RWPE2 (cell line): ENCODE measurements at regions not wholly inside any gene's neighbourhood (a gene's known extent, or its start where the extent isn't known, plus 50 kb on each side); places are given as distances from the start of the nearest gene placed in this dataset.

Experiments
- ATAC-seq: fragments of 200-7000 bp; cut with Tn5 transposase; 3 replicates; pipeline ENCODE4 v1.9.1; 2021; ENCODE audit warnings: low read depth
- DNase-seq: peaks from one replicate; pipeline ENCODE4 v3.0.0-alpha.2; 2020; ENCODE audit warnings: low spot score
- H3K27ac ChIP-seq: fragments of 450-650 bp; 2 replicates; pipeline ENCODE4 v1.5.1; 2017; ENCODE audit warnings: mild to moderate bottlenecking; ENCODE audit not compliant: poor library complexity, severe bottlenecking
- H3K27me3 ChIP-seq: fragments of 250-450 bp; sonication (Bioruptor Pico); 2 replicates; pipeline ENCODE4 v1.5.1; 2021; ENCODE audit warnings: mild to moderate bottlenecking, moderate library complexity; ENCODE audit not compliant: insufficient read depth, poor library complexity, severe bottlenecking
- H3K36me3 ChIP-seq: fragments of 250-450 bp; sonication (Bioruptor Pico); 2 replicates; pipeline ENCODE4 v1.5.1; 2020; ENCODE audit warnings: low read depth, mild to moderate bottlenecking, moderate library complexity
- H3K4me1 ChIP-seq: fragments of 250-450 bp; sonication (Bioruptor Pico); 2 replicates; pipeline ENCODE4 v1.5.1; 2021; ENCODE audit warnings: mild to moderate bottlenecking, moderate library complexity; ENCODE audit not compliant: insufficient read depth, poor library complexity, severe bottlenecking
- H3K4me3 ChIP-seq: fragments of 250-450 bp; sonication (Bioruptor Pico); 2 replicates; pipeline ENCODE4 v1.5.1; 2021; ENCODE audit warnings: mild to moderate bottlenecking, moderate library complexity; ENCODE audit not compliant: severe bottlenecking
- H3K9me3 ChIP-seq: fragments of 250-450 bp; sonication (Bioruptor Pico); 2 replicates; pipeline ENCODE4 v1.5.1; 2021; ENCODE audit warnings: mild to moderate bottlenecking, moderate library complexity; ENCODE audit not compliant: severe bottlenecking
- TF ChIP-seq, protein P1 (sequence below): fragments of 450-650 bp; IDR thresholded peaks from one replicate; pipeline ENCODE4 v1.5.1; 2017; ENCODE audit warnings: mild to moderate bottlenecking, moderate library complexity; ENCODE audit not compliant: poor library complexity, severe bottlenecking

DNA sequence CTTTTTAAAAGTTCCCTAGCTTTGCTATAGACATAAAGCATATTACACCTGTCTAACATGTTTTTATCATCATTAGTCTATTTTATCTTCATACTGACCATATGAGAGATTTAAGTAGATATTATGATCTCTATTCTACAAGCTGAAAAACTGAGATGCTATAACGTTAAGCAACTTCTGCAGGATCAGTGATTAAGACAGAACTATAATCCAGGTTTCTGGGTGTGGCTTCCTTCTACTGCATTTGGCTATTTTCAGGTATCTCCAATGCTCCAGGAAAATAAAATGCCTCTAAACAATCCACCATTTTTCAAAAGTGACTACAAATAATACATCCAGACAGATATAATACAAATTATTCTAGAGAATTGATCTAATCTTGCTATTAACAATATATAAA lies 53.4 kb downstream of the RGS2 start:
- no peak for DNase-seq

DNA sequence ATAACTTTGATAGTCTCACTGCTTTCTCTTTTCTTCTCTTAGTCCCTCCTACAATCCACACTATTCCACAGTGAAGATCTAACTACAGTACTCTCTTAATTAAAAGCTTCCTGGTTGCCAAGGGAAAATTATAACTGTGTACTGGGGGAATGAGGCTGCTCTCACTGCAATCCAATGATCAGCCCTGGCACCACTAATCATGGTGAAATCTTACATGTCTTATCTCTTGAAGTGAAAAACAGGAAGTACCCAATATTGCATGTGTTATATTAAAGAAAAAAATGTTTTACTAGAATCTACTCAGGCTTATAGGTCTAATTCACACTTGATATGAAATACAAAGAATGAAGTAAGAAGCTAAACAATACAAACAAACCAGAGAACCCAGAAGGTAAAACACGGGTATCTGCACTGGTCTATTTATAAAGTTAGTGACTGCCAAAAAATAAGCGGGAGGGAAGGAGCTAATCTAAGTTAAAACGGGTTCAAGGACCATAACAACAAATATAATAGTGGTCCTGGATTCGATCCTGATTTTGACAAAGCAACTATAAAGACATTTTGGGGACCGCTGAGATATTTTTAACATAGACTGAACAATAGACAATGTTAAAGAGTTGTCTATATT lies 57.5 kb downstream of the RGS2 start:
- no peak for ATAC-seq
- Histone ChIP-seq H3K9me3 (no peaks in the 10 kb centered on the region), H3K36me3 (no peaks in the 10 kb centered on the region), H3K4me1 (peaks cover 9% of the 10 kb centered on the region), H3K27ac (no peak overlapping the region), H3K4me3 (no peak overlapping the region), H3K27me3 (no peaks in the 10 kb centered on the region)
- TF ChIP-seq, protein P1, sequence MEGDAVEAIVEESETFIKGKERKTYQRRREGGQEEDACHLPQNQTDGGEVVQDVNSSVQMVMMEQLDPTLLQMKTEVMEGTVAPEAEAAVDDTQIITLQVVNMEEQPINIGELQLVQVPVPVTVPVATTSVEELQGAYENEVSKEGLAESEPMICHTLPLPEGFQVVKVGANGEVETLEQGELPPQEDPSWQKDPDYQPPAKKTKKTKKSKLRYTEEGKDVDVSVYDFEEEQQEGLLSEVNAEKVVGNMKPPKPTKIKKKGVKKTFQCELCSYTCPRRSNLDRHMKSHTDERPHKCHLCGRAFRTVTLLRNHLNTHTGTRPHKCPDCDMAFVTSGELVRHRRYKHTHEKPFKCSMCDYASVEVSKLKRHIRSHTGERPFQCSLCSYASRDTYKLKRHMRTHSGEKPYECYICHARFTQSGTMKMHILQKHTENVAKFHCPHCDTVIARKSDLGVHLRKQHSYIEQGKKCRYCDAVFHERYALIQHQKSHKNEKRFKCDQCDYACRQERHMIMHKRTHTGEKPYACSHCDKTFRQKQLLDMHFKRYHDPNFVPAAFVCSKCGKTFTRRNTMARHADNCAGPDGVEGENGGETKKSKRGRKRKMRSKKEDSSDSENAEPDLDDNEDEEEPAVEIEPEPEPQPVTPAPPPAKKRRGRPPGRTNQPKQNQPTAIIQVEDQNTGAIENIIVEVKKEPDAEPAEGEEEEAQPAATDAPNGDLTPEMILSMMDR: no peak
- no peak for DNase-seq

More for the DNA sequence above, 53.4 kb downstream of the RGS2 start:
- peak; percentile 62 for ATAC-seq
- Histone ChIP-seq H3K27me3 (no peaks in the 10 kb centered on the region), H3K36me3 (no peaks in the 10 kb centered on the region), H3K27ac (peak overlapping the region; percentile 57), H3K9me3 (no peaks in the 10 kb centered on the region), H3K4me1 (peaks cover 19% of the 10 kb centered on the region), H3K4me3 (no peak overlapping the region)
- TF ChIP-seq, protein P1: no peak

DNA sequence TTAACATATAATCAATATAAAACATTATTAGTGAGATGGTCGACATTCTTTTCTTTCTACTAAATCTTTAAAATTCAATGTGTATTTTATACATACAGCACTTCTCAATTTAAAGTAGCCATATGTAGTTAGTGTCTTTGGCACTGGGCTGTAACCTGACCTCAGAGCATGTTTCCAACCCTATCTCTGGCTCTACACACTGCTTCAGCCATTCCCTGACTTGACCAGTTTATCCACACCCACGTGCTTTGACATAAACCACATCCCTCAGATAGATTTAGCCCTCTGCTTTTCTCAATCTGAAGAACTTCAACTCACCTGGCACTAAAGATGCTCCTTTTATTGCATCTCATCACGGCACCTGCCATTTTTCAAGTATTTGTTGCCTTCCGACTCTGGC lies 58.3 kb downstream of the RGS2 start:
- H3K4me1 ChIP-seq: peaks cover 2% of the 10 kb centered on the region
- DNase-seq (no peak), ATAC-seq (no peak)
- no peak overlapping the region for H3K4me3 ChIP-seq
- H3K27ac ChIP-seq: no peak overlapping the region
- no peaks in the 10 kb centered on the region for H3K36me3 ChIP-seq
- TF ChIP-seq, protein P1: no peak
- H3K9me3 ChIP-seq: no peaks in the 10 kb centered on the region
- H3K27me3 ChIP-seq: no peaks in the 10 kb centered on the region

DNA sequence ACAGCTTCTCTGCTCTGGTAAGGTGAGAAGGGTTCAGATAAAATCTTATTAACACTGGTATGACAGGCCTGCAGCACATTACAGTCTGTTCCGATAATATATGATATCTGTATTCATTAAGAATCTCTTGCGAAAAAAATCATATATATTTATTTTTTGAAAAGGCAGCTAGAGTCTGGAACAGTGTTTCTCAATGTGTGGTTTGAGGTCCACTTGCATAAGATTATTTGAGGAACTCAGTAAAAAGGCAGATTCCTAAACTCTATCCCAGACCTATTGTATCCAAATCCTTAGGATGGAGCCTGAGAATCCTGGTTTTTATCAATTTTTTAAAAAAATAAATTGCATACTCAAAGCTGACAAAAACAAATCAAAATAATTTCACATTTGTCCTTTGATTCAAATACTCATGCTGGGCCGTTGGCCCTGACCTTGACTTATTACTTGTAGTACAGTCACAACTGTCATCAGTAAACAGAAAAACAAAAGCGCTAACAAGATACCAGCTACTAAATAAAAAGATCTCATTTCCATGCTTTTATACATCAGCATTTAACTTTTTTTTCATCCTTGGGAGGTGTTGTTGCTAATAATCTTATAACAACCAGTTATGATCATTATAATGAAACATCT lies 60.6 kb downstream of the RGS2 start:
- H3K27me3 ChIP-seq: no peaks in the 10 kb centered on the region

More for the DNA sequence above, 60.6 kb downstream of the RGS2 start:
- H3K36me3 ChIP-seq: no peaks in the 10 kb centered on the region
- no peak overlapping the region for H3K4me3 ChIP-seq
- no peak for ATAC-seq
- DNase-seq: no peak
- no peak overlapping the region for H3K27ac ChIP-seq
- no peaks in the 10 kb centered on the region for H3K9me3 ChIP-seq
- H3K4me1 ChIP-seq: no peaks in the 10 kb centered on the region
- TF ChIP-seq, protein P1: no peak
